ENCODE measurements at regions not wholly inside any gene's neighbourhood (a gene's known extent, or its start where the extent isn't known, plus 50 kb on each side); places are given as distances from the start of the nearest gene placed in this dataset.
"Not testable (repeated sequence)": the region's sequence is repeated elsewhere in the genome, so short reads cannot be mapped to it uniquely, and the experiment has no call there.

- Mint-ChIP-seq H3K27ac (no peak overlapping the region), H3K4me1 (peaks cover 12% of the 10 kb centered on the region), H3K27me3 (ENCODE audit: low read depth) (no peaks in the 10 kb centered on the region), H3K36me3 (no peaks in the 10 kb centered on the region), H3K9me3 (peaks cover 25% of the 10 kb centered on the region), H3K4me3 (no peak overlapping the region)
- DNase-seq (ENCODE audit: low spot score), result no peak
- no peak for TF ChIP-seq JUN (CRISPR knock-in tag; IDR thresholded peaks at IDR 0.05)
- no peak for TF ChIP-seq GABPB1 (CRISPR knock-in tag; IDR thresholded peaks at IDR 0.05)
- no peak for TF ChIP-seq TCF7 (CRISPR knock-in tag; IDR thresholded peaks at IDR 0.05; ENCODE audit: low read depth)
- TF ChIP-seq TP53 (CRISPR knock-in tag; IDR thresholded peaks at IDR 0.05), result no peak
- TF ChIP-seq USF2 (CRISPR knock-in tag; IDR thresholded peaks at IDR 0.05), result no peak
- TF ChIP-seq PREB (CRISPR knock-in tag; IDR thresholded peaks at IDR 0.05; ENCODE audit: borderline replicate concordance), result no peak
- POLR2A ChIA-PET, result no interaction called here
- ATAC-seq, result no peak
- CTCF ChIA-PET, result no interaction called here
Observed at GRCh38 chr6:84943905-84944304, 179.5 kb upstream of the TBX18 start.

- H3K27ac Mint-ChIP-seq; H3K36me3 Mint-ChIP-seq; POLR2A ChIA-PET; ATAC-seq; CTCF ChIA-PET; H3K4me3 Mint-ChIP-seq; DNase-seq (ENCODE audit: low spot score); H3K27me3 Mint-ChIP-seq (ENCODE audit: low read depth): not testable (repeated sequence)
- Mint-ChIP-seq H3K4me1 (peaks cover 12% of the 10 kb centered on the region), H3K9me3 (peaks cover 20% of the 10 kb centered on the region)
Observed at GRCh38 chr6:84941609-84942008, 177.2 kb upstream of the TBX18 start.

- H3K4me3 Mint-ChIP-seq, result no peak overlapping the region
- DNase-seq (ENCODE audit: low spot score) (no peak), ATAC-seq (no peak)
- POLR2A ChIA-PET, result interaction anchor here (0.6 kb wide), 1 partner anchor 180 kb away, joined by 3 read pairs; no protein-coding TSS in a partner anchor
- H3K27me3 Mint-ChIP-seq (ENCODE audit: low read depth), result no peaks in the 10 kb centered on the region
- no peak overlapping the region for H3K27ac Mint-ChIP-seq
- CTCF ChIA-PET, result no interaction called here
- H3K36me3 Mint-ChIP-seq, result no peaks in the 10 kb centered on the region
- no peaks in the 10 kb centered on the region for H3K9me3 Mint-ChIP-seq
- TF ChIP-seq ZNF396 (CRISPR knock-in tag; IDR thresholded peaks at IDR 0.05; ENCODE audit: borderline replicate concordance) (no peak), PRDM15 (CRISPR knock-in tag; IDR thresholded peaks at IDR 0.05) (no peak), ZNF219 (CRISPR knock-in tag; IDR thresholded peaks at IDR 0.05; ENCODE audit: borderline replicate concordance) (no peak), TCF7 (CRISPR knock-in tag; IDR thresholded peaks at IDR 0.05; ENCODE audit: low read depth) (no peak), CTCF (IDR thresholded peaks at IDR 0.05) (no peak), ZNF263 (CRISPR knock-in tag; IDR thresholded peaks at IDR 0.05; ENCODE audit: low read depth) (no peak), CDX4 (CRISPR knock-in tag; IDR thresholded peaks at IDR 0.05; ENCODE audit: borderline replicate concordance) (no peak), ZNF416 (CRISPR knock-in tag; IDR thresholded peaks at IDR 0.05) (no peak), PREB (CRISPR knock-in tag; IDR thresholded peaks at IDR 0.05; ENCODE audit: borderline replicate concordance) (no peak), AR (CRISPR knock-in tag; IDR thresholded peaks at IDR 0.05) (no peak), EMX1 (CRISPR knock-in tag; IDR thresholded peaks at IDR 0.05) (no peak), ZSCAN18 (CRISPR knock-in tag; IDR thresholded peaks at IDR 0.05) (no peak)
- peaks cover 6% of the 10 kb centered on the region for H3K4me1 Mint-ChIP-seq
Observed at GRCh38 chr6:84929212-84929611, 164.8 kb upstream of the TBX18 start.

Data from WTC11 (cell line).